ENCODE measurements at regions not wholly inside any gene's neighbourhood (a gene's known extent, or its start where the extent isn't known, plus 50 kb on each side); places are given as distances from the start of the nearest gene placed in this dataset.

GRCh38 chr10:8725343-8725742 is 670.9 kb downstream of the GATA3 start:
- TF ChIP-seq CTCF (IDR thresholded peaks at IDR 0.05), result no peak
- Histone ChIP-seq H3K27ac (no peak overlapping the region), H3K4me1 (no peaks in the 10 kb centered on the region), H3K27me3 (no peaks in the 10 kb centered on the region), H3K4me3 (no peak overlapping the region), H3K9me3 (peaks cover 0 to 13% of the 10 kb centered on the region in 2 donors), H3K36me3 (no peaks in the 10 kb centered on the region)
- ATAC-seq (no peak), DNase-seq (no peak)
- intact Hi-C loops (cut with DNase I), result no loop called here

- no peak for DNase-seq
- TF ChIP-seq CTCF (IDR thresholded peaks at IDR 0.05), result no peak
- Histone ChIP-seq H3K27ac (no peak overlapping the region), H3K36me3 (no peaks in the 10 kb centered on the region), H3K4me3 (no peak overlapping the region), H3K4me1 (no peaks in the 10 kb centered on the region), H3K9me3 (peaks cover 0 to 8% of the 10 kb centered on the region in 2 donors), H3K27me3 (no peaks in the 10 kb centered on the region)
- intact Hi-C loops (cut with DNase I), result no loop called here
- no peak for ATAC-seq
These were observed 671.7 kb downstream of the GATA3 start for GRCh38 chr10:8726084-8726778.

GRCh38 chr10:8726779-8727084 is 672.2 kb downstream of the GATA3 start:
- DNase-seq (no peak), ATAC-seq (no peak)
- Histone ChIP-seq H3K36me3 (no peaks in the 10 kb centered on the region), H3K4me1 (no peaks in the 10 kb centered on the region), H3K27ac (no peak overlapping the region), H3K4me3 (no peak overlapping the region), H3K9me3 (peaks cover 0 to 8% of the 10 kb centered on the region in 2 donors), H3K27me3 (no peaks in the 10 kb centered on the region)
- intact Hi-C loops (cut with DNase I), result no loop called here
- no peak for TF ChIP-seq CTCF (IDR thresholded peaks at IDR 0.05)

GRCh38 chr10:8731121-8732095 is 676.9 kb downstream of the GATA3 start:
- H3K4me3 ChIP-seq, result no peak overlapping the region
- DNase-seq (no peak), ATAC-seq (no peak)
- no peaks in the 10 kb centered on the region for H3K9me3 ChIP-seq
- no peaks in the 10 kb centered on the region for H3K36me3 ChIP-seq
- TF ChIP-seq CTCF (IDR thresholded peaks at IDR 0.05), result no peak
- intact Hi-C loops (cut with DNase I), result no loop called here
- H3K27me3 ChIP-seq, result no peaks in the 10 kb centered on the region
- H3K27ac ChIP-seq, result no peak overlapping the region
- no peaks in the 10 kb centered on the region for H3K4me1 ChIP-seq

- H3K4me1 ChIP-seq, result no peaks in the 10 kb centered on the region
- intact Hi-C loops (cut with DNase I), result no loop called here
- no peaks in the 10 kb centered on the region for H3K9me3 ChIP-seq
- no peak for TF ChIP-seq CTCF (IDR thresholded peaks at IDR 0.05)
- H3K36me3 ChIP-seq, result no peaks in the 10 kb centered on the region
- no peak for DNase-seq
- H3K27ac ChIP-seq, result no peak overlapping the region
- no peaks in the 10 kb centered on the region for H3K27me3 ChIP-seq
- no peak overlapping the region for H3K4me3 ChIP-seq
- ATAC-seq, result no peak
These were observed 684.5 kb downstream of the GATA3 start for GRCh38 chr10:8738987-8739386.
